ENCODE measurements at regions not wholly inside any gene's neighbourhood (a gene's known extent, or its start where the extent isn't known, plus 50 kb on each side); places are given as distances from the start of the nearest gene placed in this dataset.

DNA sequence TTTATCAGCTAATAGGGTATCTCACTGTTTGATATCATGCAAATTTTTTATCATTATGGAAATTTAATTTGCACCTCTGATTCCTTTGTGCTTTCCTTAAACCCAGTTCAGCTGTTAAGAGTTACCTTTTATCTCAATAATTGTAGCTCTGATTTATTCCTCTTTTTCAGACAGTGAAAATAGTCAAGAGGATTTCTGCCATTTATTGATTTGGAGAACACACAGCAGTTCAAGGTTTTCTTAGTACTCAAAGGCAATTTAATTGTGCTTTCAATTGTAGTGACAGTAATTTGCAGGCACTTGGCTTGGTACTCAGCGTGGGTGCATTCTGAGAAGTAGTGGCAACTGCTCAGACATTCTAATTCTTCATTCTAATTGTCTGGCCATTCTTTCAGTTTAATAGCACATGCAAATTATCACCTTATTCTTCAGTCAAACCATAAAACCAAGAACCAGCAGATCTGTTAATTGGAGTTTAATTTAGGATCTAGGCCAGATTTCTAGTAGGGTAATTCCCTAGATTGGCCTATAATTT lies 709.3 kb downstream of the RPS29 start:
- no peak overlapping the region for H3K23ac ChIP-seq (ENCODE audit: insufficient read length, low read depth, low read length)
- no peak overlapping the region for H4K91ac ChIP-seq (ENCODE audit: insufficient read length, low read depth, low read length)
- H2AK5ac ChIP-seq (ENCODE audit: insufficient read length, low read length) = no peak overlapping the region
- H3K23me2 ChIP-seq (ENCODE audit: insufficient read length, low read depth, low read length, poor library complexity, severe bottlenecking) = no peaks in the 10 kb centered on the region
- no peak overlapping the region for H3K9ac ChIP-seq (ENCODE audit: extremely low read depth, insufficient read length, low read length)
- Mint-ChIP-seq H3K4me3 (no peak overlapping the region), H3K9me3 (no peaks in the 10 kb centered on the region), H3K36me3 (ENCODE audit: insufficient read depth in 1 of 3, low read depth in 3 of 3) (no peaks in the 10 kb centered on the region), H3K4me1 (peaks cover 2 to 7% of the 10 kb centered on the region in 2 experiments; a peak in 2 of 4 replicates), H3K27ac (no peak overlapping the region), H3K27me3 (ENCODE audit: low read depth) (no peaks in the 10 kb centered on the region)
- no peak overlapping the region for H3K56ac ChIP-seq (ENCODE audit: insufficient read length, low read depth, low read length)
- no peak overlapping the region for H2BK5ac ChIP-seq (ENCODE audit: insufficient read length, low read length)
- no peak overlapping the region for H3K18ac ChIP-seq (ENCODE audit: insufficient read length, low read depth, low read length)
- H2BK120ac ChIP-seq (ENCODE audit: low read depth, low read length, poor library complexity, severe bottlenecking) = no peak overlapping the region
- no peak overlapping the region for H3K27ac ChIP-seq (ENCODE audit: insufficient read length, low read depth, low read length)
- no peak overlapping the region for H2BK20ac ChIP-seq (ENCODE audit: low read depth, low read length, poor library complexity, severe bottlenecking)
- H4K8ac ChIP-seq (replicated peaks; ENCODE audit: insufficient read length, low read depth, low read length) = no peak overlapping the region
- H3K79me2 ChIP-seq (ENCODE audit: insufficient read depth, low read length) = no peaks in the 10 kb centered on the region
- H3K14ac ChIP-seq (ENCODE audit: insufficient read depth, low read length) = no peak overlapping the region
- H3K4ac ChIP-seq (ENCODE audit: low read depth, low read length) = no peak overlapping the region
- no CpG with 5 or more reads among the region's 1 CpG for WGBS (ENCODE audit: extremely low coverage, insufficient read length, low lambda C conversion rate)
- no peaks in the 10 kb centered on the region; the same call in 1 of the 2 replicates for H3K4me1 ChIP-seq (ENCODE audit: insufficient read depth, low read length)
- no peak overlapping the region for H2AFZ ChIP-seq (ENCODE audit: low read length)
- no peaks in the 10 kb centered on the region for H4K20me1 ChIP-seq (ENCODE audit: control insufficient read depth, insufficient read depth, insufficient read length)
- H2BK12ac ChIP-seq (ENCODE audit: insufficient read length, low read depth, low read length) = no peak overlapping the region
- H3K79me1 ChIP-seq (ENCODE audit: insufficient read depth, low read depth, low read length, poor library complexity, severe bottlenecking) = no peaks in the 10 kb centered on the region
- no peak overlapping the region for H2BK15ac ChIP-seq (ENCODE audit: low read depth, low read length)
- no peak overlapping the region for H3K4me2 ChIP-seq (ENCODE audit: insufficient read depth, insufficient read length, low read length)
- no peak overlapping the region for H4K5ac ChIP-seq (ENCODE audit: insufficient read length, low read depth, low read length)
- DNase-seq = no peak
- TF ChIP-seq, protein P1, sequence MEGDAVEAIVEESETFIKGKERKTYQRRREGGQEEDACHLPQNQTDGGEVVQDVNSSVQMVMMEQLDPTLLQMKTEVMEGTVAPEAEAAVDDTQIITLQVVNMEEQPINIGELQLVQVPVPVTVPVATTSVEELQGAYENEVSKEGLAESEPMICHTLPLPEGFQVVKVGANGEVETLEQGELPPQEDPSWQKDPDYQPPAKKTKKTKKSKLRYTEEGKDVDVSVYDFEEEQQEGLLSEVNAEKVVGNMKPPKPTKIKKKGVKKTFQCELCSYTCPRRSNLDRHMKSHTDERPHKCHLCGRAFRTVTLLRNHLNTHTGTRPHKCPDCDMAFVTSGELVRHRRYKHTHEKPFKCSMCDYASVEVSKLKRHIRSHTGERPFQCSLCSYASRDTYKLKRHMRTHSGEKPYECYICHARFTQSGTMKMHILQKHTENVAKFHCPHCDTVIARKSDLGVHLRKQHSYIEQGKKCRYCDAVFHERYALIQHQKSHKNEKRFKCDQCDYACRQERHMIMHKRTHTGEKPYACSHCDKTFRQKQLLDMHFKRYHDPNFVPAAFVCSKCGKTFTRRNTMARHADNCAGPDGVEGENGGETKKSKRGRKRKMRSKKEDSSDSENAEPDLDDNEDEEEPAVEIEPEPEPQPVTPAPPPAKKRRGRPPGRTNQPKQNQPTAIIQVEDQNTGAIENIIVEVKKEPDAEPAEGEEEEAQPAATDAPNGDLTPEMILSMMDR (conservative IDR thresholded peaks at IDR 0.05) = no peak
- no peak overlapping the region for H3T11ph ChIP-seq (ENCODE audit: low read length)
- no peaks in the 10 kb centered on the region for H3K9me3 ChIP-seq (ENCODE audit: control insufficient read depth, low read depth, low read length)
- H3K27me3 ChIP-seq (ENCODE audit: insufficient read depth, low read length) = no peaks in the 10 kb centered on the region

All from H9 (cell line).